ENCODE measurements at regions not wholly inside any gene's neighbourhood (a gene's known extent, or its start where the extent isn't known, plus 50 kb on each side); places are given as distances from the start of the nearest gene placed in this dataset.

DNA sequence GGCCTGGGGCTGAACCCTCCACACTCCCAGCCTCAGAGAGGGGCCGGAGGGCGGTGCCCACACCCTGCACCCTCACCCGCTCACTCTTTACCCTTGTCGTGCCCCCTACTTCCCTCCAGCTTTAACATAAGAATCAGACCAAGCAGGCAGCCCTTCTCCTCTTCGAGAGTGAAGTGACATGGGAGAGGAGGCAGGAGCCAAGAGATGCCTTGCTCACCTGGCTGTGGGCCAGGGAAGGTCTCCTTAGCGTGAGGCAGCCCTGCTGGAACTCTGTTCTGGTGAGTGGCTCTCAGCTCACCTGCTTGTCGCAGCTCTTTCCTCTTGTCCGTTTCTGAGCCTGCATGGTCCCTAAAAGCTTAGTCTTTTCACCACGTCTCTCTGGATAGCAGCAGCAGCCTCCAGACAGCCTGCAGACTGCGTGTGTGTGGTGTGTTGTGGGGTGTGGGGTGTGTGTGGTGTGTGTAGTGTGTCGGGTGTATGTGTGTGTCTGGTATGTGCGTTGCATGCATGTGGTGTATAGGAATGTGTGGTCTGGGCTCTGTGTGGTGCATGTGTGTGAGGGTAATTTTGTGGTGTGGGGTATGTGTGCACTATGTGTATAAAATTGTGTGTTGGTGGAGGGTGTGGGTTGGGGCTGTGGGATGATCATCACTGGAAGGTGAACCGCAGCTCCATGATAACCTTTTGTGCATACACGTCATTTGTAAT is 86.7 kb downstream of the CCDC185 start:
- Mint-ChIP-seq H3K36me3 (ENCODE audit: low read depth) (no peaks in the 10 kb centered on the region), H3K27me3 (ENCODE audit: insufficient read depth, low read depth, poor library complexity) (peaks cover 15% of the 10 kb centered on the region), H3K4me1 (peaks cover 11% of the 10 kb centered on the region), H3K27ac (no peak overlapping the region), H3K4me3 (no peak overlapping the region), H3K9me3 (no peaks in the 10 kb centered on the region)
- Histone ChIP-seq H4K20me1 (replicated peaks; ENCODE audit: insufficient read depth) (no peaks in the 10 kb centered on the region), H3F3A (replicated peaks; ENCODE audit: low read depth) (no peaks in the 10 kb centered on the region), H3K36me3 (ENCODE audit: insufficient read depth) (no peaks in the 10 kb centered on the region), H3K79me2 (replicated peaks; ENCODE audit: insufficient read depth) (no peaks in the 10 kb centered on the region), H2AFZ (peak overlapping the region; percentile 92), H3K4me2 (peak overlapping the region; percentile 55), H3K27ac (ENCODE audit: low read depth) (no peak overlapping the region), H3K27me3 (ENCODE audit: insufficient read depth) (no peaks in the 10 kb centered on the region), H3K4me3 (0 out of 2 replicates have a peak overlapping the region, but pooled peaks have one; percentile 13), H3K4me1 (ENCODE audit: insufficient read depth) (0 out of 2 replicates have a peak, but pooled peaks cover 7% of the 10 kb centered on the region), H3K9me2 (ENCODE audit: insufficient read depth) (peaks cover 3% of the 10 kb centered on the region)
- ATAC-seq = peak; percentile 92
- DNase-seq (ENCODE audit: low spot score) = peak; percentile 39
- no peak for TF ChIP-seq CREB1 (CRISPR knock-in tag; IDR thresholded peaks at IDR 0.05; ENCODE audit: low read depth)
- TF ChIP-seq ZNF114 (CRISPR knock-in tag; IDR thresholded peaks at IDR 0.05) = no peak
- no peak for TF ChIP-seq ETS1 (IDR thresholded peaks at IDR 0.05)
- no peak for TF ChIP-seq ZNF331 (CRISPR knock-in tag; IDR thresholded peaks at IDR 0.05; ENCODE audit: low read depth)
- TF ChIP-seq EZH2 (IDR thresholded peaks at IDR 0.05; ENCODE audit: low read depth, unreplicated experiment) = no peak
- TF ChIP-seq, protein P1, sequence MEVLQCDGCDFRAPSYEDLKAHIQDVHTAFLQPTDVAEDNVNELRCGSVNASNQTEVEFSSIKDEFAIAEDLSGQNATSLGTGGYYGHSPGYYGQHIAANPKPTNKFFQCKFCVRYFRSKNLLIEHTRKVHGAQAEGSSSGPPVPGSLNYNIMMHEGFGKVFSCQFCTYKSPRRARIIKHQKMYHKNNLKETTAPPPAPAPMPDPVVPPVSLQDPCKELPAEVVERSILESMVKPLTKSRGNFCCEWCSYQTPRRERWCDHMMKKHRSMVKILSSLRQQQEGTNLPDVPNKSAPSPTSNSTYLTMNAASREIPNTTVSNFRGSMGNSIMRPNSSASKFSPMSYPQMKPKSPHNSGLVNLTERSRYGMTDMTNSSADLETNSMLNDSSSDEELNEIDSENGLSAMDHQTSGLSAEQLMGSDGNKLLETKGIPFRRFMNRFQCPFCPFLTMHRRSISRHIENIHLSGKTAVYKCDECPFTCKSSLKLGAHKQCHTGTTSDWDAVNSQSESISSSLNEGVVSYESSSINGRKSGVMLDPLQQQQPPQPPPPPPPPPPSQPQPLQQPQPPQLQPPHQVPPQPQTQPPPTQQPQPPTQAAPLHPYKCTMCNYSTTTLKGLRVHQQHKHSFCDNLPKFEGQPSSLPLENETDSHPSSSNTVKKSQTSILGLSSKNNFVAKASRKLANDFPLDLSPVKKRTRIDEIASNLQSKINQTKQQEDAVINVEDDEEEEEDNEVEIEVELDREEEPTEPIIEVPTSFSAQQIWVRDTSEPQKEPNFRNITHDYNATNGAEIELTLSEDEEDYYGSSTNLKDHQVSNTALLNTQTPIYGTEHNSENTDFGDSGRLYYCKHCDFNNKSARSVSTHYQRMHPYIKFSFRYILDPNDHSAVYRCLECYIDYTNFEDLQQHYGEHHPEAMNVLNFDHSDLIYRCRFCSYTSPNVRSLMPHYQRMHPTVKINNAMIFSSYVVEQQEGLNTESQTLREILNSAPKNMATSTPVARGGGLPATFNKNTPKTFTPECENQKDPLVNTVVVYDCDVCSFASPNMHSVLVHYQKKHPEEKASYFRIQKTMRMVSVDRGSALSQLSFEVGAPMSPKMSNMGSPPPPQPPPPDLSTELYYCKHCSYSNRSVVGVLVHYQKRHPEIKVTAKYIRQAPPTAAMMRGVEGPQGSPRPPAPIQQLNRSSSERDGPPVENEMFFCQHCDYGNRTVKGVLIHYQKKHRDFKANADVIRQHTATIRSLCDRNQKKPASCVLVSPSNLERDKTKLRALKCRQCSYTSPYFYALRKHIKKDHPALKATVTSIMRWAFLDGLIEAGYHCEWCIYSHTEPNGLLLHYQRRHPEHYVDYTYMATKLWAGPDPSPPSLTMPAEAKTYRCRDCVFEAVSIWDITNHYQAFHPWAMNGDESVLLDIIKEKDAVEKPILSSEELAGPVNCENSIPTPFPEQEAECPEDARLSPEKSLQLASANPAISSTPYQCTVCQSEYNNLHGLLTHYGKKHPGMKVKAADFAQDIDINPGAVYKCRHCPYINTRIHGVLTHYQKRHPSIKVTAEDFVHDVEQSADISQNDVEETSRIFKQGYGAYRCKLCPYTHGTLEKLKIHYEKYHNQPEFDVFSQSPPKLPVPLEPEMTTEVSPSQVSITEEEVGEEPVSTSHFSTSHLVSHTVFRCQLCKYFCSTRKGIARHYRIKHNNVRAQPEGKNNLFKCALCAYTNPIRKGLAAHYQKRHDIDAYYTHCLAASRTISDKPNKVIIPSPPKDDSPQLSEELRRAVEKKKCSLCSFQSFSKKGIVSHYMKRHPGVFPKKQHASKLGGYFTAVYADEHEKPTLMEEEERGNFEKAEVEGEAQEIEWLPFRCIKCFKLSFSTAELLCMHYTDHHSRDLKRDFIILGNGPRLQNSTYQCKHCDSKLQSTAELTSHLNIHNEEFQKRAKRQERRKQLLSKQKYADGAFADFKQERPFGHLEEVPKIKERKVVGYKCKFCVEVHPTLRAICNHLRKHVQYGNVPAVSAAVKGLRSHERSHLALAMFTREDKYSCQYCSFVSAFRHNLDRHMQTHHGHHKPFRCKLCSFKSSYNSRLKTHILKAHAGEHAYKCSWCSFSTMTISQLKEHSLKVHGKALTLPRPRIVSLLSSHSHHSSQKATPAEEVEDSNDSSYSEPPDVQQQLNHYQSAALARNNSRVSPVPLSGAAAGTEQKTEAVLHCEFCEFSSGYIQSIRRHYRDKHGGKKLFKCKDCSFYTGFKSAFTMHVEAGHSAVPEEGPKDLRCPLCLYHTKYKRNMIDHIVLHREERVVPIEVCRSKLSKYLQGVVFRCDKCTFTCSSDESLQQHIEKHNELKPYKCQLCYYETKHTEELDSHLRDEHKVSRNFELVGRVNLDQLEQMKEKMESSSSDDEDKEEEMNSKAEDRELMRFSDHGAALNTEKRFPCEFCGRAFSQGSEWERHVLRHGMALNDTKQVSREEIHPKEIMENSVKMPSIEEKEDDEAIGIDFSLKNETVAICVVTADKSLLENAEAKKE (CRISPR knock-in tag; IDR thresholded peaks at IDR 0.05) = no peak
- no peak for TF ChIP-seq POLR2AphosphoS5 (IDR thresholded peaks at IDR 0.05; ENCODE audit: low read depth)
- no peak for TF ChIP-seq NANOG (IDR thresholded peaks at IDR 0.05; ENCODE audit: borderline replicate concordance)
- TF ChIP-seq, protein P2, sequence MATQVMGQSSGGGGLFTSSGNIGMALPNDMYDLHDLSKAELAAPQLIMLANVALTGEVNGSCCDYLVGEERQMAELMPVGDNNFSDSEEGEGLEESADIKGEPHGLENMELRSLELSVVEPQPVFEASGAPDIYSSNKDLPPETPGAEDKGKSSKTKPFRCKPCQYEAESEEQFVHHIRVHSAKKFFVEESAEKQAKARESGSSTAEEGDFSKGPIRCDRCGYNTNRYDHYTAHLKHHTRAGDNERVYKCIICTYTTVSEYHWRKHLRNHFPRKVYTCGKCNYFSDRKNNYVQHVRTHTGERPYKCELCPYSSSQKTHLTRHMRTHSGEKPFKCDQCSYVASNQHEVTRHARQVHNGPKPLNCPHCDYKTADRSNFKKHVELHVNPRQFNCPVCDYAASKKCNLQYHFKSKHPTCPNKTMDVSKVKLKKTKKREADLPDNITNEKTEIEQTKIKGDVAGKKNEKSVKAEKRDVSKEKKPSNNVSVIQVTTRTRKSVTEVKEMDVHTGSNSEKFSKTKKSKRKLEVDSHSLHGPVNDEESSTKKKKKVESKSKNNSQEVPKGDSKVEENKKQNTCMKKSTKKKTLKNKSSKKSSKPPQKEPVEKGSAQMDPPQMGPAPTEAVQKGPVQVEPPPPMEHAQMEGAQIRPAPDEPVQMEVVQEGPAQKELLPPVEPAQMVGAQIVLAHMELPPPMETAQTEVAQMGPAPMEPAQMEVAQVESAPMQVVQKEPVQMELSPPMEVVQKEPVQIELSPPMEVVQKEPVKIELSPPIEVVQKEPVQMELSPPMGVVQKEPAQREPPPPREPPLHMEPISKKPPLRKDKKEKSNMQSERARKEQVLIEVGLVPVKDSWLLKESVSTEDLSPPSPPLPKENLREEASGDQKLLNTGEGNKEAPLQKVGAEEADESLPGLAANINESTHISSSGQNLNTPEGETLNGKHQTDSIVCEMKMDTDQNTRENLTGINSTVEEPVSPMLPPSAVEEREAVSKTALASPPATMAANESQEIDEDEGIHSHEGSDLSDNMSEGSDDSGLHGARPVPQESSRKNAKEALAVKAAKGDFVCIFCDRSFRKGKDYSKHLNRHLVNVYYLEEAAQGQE (IDR thresholded peaks at IDR 0.05; ENCODE audit: unreplicated experiment) = no peak
- no peak for TF ChIP-seq STAT1 (IDR thresholded peaks at IDR 0.05; ENCODE audit: unreplicated experiment)
- TF ChIP-seq JUNB (IDR thresholded peaks at IDR 0.05; ENCODE audit: unreplicated experiment) = no peak
- TF ChIP-seq CTCF (conservative IDR thresholded peaks at IDR 0.05; ENCODE audit: low read depth in 2 of 2) = no peak
- TF ChIP-seq EZH2phosphoT487 (IDR thresholded peaks at IDR 0.05; ENCODE audit: unreplicated experiment) = no peak
